ENCODE measurements at regions not wholly inside any gene's neighbourhood (a gene's known extent, or its start where the extent isn't known, plus 50 kb on each side); places are given as distances from the start of the nearest gene placed in this dataset.

DNA sequence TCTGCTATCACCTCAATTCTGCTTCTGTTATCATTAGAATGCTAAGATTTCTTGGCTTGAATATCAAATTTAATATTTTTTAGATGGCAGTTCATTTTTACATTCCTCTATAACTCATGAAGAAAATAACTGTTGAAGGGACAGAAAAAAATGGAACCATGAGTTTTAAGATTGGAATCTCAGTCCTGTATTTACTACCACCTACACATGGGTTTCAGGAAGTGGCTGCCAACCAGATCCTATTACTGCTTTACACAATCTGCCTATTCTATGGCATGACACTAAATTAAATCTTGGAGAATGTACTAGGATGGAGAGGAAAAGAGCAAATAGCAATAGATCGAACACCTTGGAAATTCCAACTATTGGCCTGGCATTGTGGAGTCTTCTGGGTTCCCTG, 140.8 kb downstream of the DUSP6 start:
- TF ChIP-seq, protein P1, sequence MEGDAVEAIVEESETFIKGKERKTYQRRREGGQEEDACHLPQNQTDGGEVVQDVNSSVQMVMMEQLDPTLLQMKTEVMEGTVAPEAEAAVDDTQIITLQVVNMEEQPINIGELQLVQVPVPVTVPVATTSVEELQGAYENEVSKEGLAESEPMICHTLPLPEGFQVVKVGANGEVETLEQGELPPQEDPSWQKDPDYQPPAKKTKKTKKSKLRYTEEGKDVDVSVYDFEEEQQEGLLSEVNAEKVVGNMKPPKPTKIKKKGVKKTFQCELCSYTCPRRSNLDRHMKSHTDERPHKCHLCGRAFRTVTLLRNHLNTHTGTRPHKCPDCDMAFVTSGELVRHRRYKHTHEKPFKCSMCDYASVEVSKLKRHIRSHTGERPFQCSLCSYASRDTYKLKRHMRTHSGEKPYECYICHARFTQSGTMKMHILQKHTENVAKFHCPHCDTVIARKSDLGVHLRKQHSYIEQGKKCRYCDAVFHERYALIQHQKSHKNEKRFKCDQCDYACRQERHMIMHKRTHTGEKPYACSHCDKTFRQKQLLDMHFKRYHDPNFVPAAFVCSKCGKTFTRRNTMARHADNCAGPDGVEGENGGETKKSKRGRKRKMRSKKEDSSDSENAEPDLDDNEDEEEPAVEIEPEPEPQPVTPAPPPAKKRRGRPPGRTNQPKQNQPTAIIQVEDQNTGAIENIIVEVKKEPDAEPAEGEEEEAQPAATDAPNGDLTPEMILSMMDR (IDR thresholded peaks at IDR 0.05): no peak
- no peak for TF ChIP-seq POLR2A (IDR thresholded peaks at IDR 0.05)

Data from heart left ventricle (tissue), 13 donors.